ENCODE measurements at regions not wholly inside any gene's neighbourhood (a gene's known extent, or its start where the extent isn't known, plus 50 kb on each side); places are given as distances from the start of the nearest gene placed in this dataset.

DNA sequence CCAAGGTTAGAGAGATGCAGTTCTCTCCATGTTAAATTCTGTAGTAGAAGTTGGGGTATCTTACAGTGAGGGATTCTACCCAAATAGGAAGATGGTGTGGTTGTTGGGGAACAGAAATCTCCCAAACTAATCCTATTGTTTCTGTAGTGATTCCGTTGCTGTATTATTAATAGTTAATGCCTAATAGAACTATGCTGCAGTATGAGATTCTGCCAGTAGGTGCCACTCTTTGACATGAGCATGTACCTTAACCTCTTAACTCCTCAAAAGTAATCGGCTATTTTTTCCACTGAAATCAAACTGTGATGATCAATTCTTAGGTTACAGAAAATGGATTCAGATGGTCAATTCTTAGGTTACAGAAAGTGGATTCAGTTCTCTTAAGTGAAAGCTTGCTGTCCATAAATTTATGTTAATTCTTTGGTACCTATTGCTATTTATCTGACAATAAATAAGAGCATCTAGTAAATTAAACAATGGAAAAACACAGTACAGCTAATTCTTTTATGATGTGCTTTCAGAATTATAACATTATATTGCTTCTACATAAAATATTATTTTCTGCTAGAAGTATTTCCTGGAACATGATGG, 97.9 kb upstream of the DLX2 start:
- WGBS (ENCODE audit: low lambda C conversion rate) = 41% methylated on average over 2 of the region's 2 CpGs
- Histone ChIP-seq H3F3A (replicated peaks; ENCODE audit: insufficient read depth) (no peaks in the 10 kb centered on the region), H3K79me2 (ENCODE audit: insufficient read depth) (no peaks in the 10 kb centered on the region), H2AFZ (ENCODE audit: low read depth) (no peak overlapping the region), H3K27me3 (ENCODE audit: insufficient read depth) (no peaks in the 10 kb centered on the region), H3K4me2 (no peak overlapping the region), H4K20me1 (ENCODE audit: insufficient read depth) (no peaks in the 10 kb centered on the region), H3K9me2 (no peaks in the 10 kb centered on the region), H3K9me3 (peaks cover 6% of the 10 kb centered on the region; the same call in 1 of the 2 replicates), H3K27ac (ENCODE audit: low read depth in 2 of 2, low read length in 1 of 2) (no peak overlapping the region), H3K4me1 (ENCODE audit: control insufficient read depth in 1 of 2, insufficient read depth in 2 of 2, low read depth in 1 of 2, low read length in 1 of 2) (no peaks in the 10 kb centered on the region), H3K4me3 (ENCODE audit: low read depth in 2 of 2, low read length in 1 of 2) (no peak overlapping the region), H3K9ac (no peak overlapping the region), H3K36me3 (replicated peaks in 1 of 2; ENCODE audit: control insufficient read depth in 1 of 2, insufficient read depth in 2 of 2, low read length in 1 of 2) (peaks cover 0 to 2% of the 10 kb centered on the region in 2 experiments)
- no peak for DNase-seq
- CTCF ChIA-PET = interaction anchor here (1.5 kb wide), 1 partner anchor 27 kb away, joined by 3 read pairs; no protein-coding TSS in a partner anchor
- POLR2A ChIA-PET = no interaction called here
- TF ChIP-seq SMC3 (IDR thresholded peaks at IDR 0.05; ENCODE audit: low read depth, low read length) = peak; percentile 17; the same call in 1 of the 2 replicates
- no peak for TF ChIP-seq TCF12 (IDR thresholded peaks at IDR 0.05)
- no peak for TF ChIP-seq TEAD4 (IDR thresholded peaks at IDR 0.05; ENCODE audit: borderline replicate concordance, insufficient read depth)
- no peak for TF ChIP-seq MEF2A (IDR thresholded peaks at IDR 0.05; ENCODE audit: borderline replicate concordance, low read depth)
- TF ChIP-seq, protein P1, sequence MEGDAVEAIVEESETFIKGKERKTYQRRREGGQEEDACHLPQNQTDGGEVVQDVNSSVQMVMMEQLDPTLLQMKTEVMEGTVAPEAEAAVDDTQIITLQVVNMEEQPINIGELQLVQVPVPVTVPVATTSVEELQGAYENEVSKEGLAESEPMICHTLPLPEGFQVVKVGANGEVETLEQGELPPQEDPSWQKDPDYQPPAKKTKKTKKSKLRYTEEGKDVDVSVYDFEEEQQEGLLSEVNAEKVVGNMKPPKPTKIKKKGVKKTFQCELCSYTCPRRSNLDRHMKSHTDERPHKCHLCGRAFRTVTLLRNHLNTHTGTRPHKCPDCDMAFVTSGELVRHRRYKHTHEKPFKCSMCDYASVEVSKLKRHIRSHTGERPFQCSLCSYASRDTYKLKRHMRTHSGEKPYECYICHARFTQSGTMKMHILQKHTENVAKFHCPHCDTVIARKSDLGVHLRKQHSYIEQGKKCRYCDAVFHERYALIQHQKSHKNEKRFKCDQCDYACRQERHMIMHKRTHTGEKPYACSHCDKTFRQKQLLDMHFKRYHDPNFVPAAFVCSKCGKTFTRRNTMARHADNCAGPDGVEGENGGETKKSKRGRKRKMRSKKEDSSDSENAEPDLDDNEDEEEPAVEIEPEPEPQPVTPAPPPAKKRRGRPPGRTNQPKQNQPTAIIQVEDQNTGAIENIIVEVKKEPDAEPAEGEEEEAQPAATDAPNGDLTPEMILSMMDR (IDR thresholded peaks at IDR 0.05) = peak; percentile 55
- peak; percentile 22; the same call in 1 of the 2 replicates for TF ChIP-seq RAD21 (IDR thresholded peaks at IDR 0.05; ENCODE audit: low read length)

DNA sequence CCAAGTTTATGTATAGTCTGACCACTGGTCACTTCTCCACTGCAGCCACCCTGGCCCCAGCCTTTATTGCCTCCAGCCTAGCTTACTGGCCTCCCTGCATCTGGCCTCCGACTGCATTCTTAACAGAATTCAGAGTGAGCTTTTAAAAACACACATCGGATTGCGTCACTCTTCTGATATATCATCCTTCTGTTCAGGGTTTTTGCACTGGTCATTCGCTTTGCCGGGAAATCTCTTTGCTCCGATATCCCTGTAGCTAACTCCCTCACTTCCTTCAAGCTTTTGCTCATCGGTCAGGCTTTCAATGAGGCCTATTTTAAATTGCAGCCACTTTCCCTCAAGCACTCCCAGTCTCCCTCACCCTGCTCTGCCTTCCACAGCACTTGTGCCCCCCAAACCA, 101.6 kb upstream of the DLX2 start:
- peaks cover 0 to 2% of the 10 kb centered on the region in 2 experiments for H3K36me3 ChIP-seq (replicated peaks in 1 of 2; ENCODE audit: control insufficient read depth in 1 of 2, insufficient read depth in 2 of 2, low read length in 1 of 2)
- no peaks in the 10 kb centered on the region for H3K79me2 ChIP-seq (ENCODE audit: insufficient read depth)
- WGBS (ENCODE audit: low lambda C conversion rate) = 98% methylated on average over 7 of the region's 7 CpGs
- POLR2A ChIA-PET = interaction anchor here (0.6 kb wide), 1 partner anchor 1054 kb away, joined by 3 read pairs; no protein-coding TSS in a partner anchor
- H4K20me1 ChIP-seq (ENCODE audit: insufficient read depth) = no peaks in the 10 kb centered on the region
- H3F3A ChIP-seq (replicated peaks; ENCODE audit: insufficient read depth) = no peaks in the 10 kb centered on the region
- no peak overlapping the region for H3K4me2 ChIP-seq
- no peak overlapping the region for H2AFZ ChIP-seq (ENCODE audit: low read depth)
- no peak overlapping the region for H3K27ac ChIP-seq (ENCODE audit: low read depth in 2 of 2, low read length in 1 of 2)
- no peak for TF ChIP-seq RCOR1 (IDR thresholded peaks at IDR 0.05; ENCODE audit: low read length)
- TF ChIP-seq FOXJ3 (CRISPR knock-in tag; IDR thresholded peaks at IDR 0.05) = no peak
- TF ChIP-seq FOSL2 (IDR thresholded peaks at IDR 0.05; ENCODE audit: borderline replicate concordance, low read depth) = no peak
- TF ChIP-seq GABPA (IDR thresholded peaks at IDR 0.05; ENCODE audit: low read depth) = no peak
- no peak for TF ChIP-seq CHD2 (IDR thresholded peaks at IDR 0.05; ENCODE audit: low read length, partially characterized antibody)
- TF ChIP-seq, protein P2, sequence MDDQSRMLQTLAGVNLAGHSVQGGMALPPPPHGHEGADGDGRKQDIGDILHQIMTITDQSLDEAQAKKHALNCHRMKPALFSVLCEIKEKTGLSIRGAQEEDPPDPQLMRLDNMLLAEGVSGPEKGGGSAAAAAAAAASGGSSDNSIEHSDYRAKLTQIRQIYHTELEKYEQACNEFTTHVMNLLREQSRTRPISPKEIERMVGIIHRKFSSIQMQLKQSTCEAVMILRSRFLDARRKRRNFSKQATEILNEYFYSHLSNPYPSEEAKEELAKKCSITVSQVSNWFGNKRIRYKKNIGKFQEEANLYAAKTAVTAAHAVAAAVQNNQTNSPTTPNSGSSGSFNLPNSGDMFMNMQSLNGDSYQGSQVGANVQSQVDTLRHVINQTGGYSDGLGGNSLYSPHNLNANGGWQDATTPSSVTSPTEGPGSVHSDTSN (IDR thresholded peaks at IDR 0.05) = no peak
- no peak for TF ChIP-seq NFIC (IDR thresholded peaks at IDR 0.05; ENCODE audit: borderline replicate concordance)
- H3K9me3 ChIP-seq = peaks cover 6% of the 10 kb centered on the region; the same call in 1 of the 2 replicates
- H3K27me3 ChIP-seq (ENCODE audit: insufficient read depth) = no peaks in the 10 kb centered on the region
- no peaks in the 10 kb centered on the region for H3K4me1 ChIP-seq (ENCODE audit: control insufficient read depth in 1 of 2, insufficient read depth in 2 of 2, low read depth in 1 of 2, low read length in 1 of 2)
- no peaks in the 10 kb centered on the region for H3K9me2 ChIP-seq
- H3K4me3 ChIP-seq (ENCODE audit: low read depth in 2 of 2, low read length in 1 of 2) = no peak overlapping the region
- DNase-seq = no peak
- H3K9ac ChIP-seq = no peak overlapping the region
- CTCF ChIA-PET = interaction anchor here (1.2 to 2.1 kb wide), 3 partner anchors 32 to 261 kb away, joined by 4 to 8 read pairs (median 6); no protein-coding TSS in a partner anchor
